A204.1 (cell line): ENCODE measurements at regions not wholly inside any gene's neighbourhood (a gene's known extent, or its start where the extent isn't known, plus 50 kb on each side); places are given as distances from the start of the nearest gene placed in this dataset.
"Not testable (repeated sequence)": the region's sequence is repeated elsewhere in the genome, so short reads cannot be mapped to it uniquely, and the experiment has no call there.

Source experiments
- FAIRE-seq: peaks from 2 replicates; lab custom pipeline; 2012; peaks lifted over from hg19 to GRCh38; lab: Jason Lieb, UNC

GRCh38 chr2:36235426-36235825, 120.2 kb upstream of the CRIM1 start:
- no peak for FAIRE-seq

- no peak for FAIRE-seq
These were observed 132.3 kb upstream of the CRIM1 start for GRCh38 chr2:36223259-36223658.

- no peak for FAIRE-seq
These were observed 133.1 kb upstream of the CRIM1 start for GRCh38 chr2:36222485-36222884.

- no peak for FAIRE-seq
These were observed 140.9 kb upstream of the CRIM1 start for GRCh38 chr2:36214691-36215090.

- FAIRE-seq, result no peak
These were observed 152.2 kb upstream of the CRIM1 start for GRCh38 chr2:36203366-36203765.

- FAIRE-seq, result no peak
These were observed 158.2 kb upstream of the CRIM1 start for GRCh38 chr2:36197181-36197971.

GRCh38 chr2:36193680-36194079, 161.9 kb upstream of the CRIM1 start:
- no peak for FAIRE-seq

- no peak for FAIRE-seq
These were observed 162.6 kb upstream of the CRIM1 start for GRCh38 chr2:36192983-36193382.

GRCh38 chr2:36190097-36190496, 165.5 kb upstream of the CRIM1 start:
- no peak for FAIRE-seq

GRCh38 chr2:36185624-36186023, 170.0 kb upstream of the CRIM1 start:
- FAIRE-seq, result no peak

GRCh38 chr2:36184848-36185247, 170.7 kb upstream of the CRIM1 start:
- FAIRE-seq, result no peak

GRCh38 chr2:36180789-36181482, 174.6 kb upstream of the CRIM1 start:
- not testable (repeated sequence) for FAIRE-seq

GRCh38 chr2:36180293-36180692, 175.3 kb upstream of the CRIM1 start:
- not testable (repeated sequence) for FAIRE-seq

GRCh38 chr2:36179668-36180269, 175.8 kb upstream of the CRIM1 start:
- FAIRE-seq, result not testable (repeated sequence)

GRCh38 chr2:36178384-36178783, 177.2 kb upstream of the CRIM1 start:
- no peak for FAIRE-seq

- no peak for FAIRE-seq
These were observed 178.3 kb upstream of the CRIM1 start for GRCh38 chr2:36177282-36177681.

- FAIRE-seq, result no peak
These were observed 180.7 kb upstream of the CRIM1 start for GRCh38 chr2:36174920-36175319.

- FAIRE-seq, result no peak
These were observed 181.7 kb upstream of the CRIM1 start for GRCh38 chr2:36173760-36174404.

- FAIRE-seq, result no peak
These were observed 182.8 kb upstream of the CRIM1 start for GRCh38 chr2:36172824-36173223.

- FAIRE-seq, result no peak
These were observed 184.8 kb upstream of the CRIM1 start for GRCh38 chr2:36170805-36171204.

- no peak for FAIRE-seq
These were observed 185.7 kb upstream of the CRIM1 start for GRCh38 chr2:36169843-36170242.

GRCh38 chr2:36168115-36168514, 187.5 kb upstream of the CRIM1 start:
- FAIRE-seq, result no peak

GRCh38 chr2:36165132-36165531, 190.4 kb upstream of the CRIM1 start:
- FAIRE-seq, result no peak
